ENCODE measurements at regions not wholly inside any gene's neighbourhood (a gene's known extent, or its start where the extent isn't known, plus 50 kb on each side); places are given as distances from the start of the nearest gene placed in this dataset.

DNA sequence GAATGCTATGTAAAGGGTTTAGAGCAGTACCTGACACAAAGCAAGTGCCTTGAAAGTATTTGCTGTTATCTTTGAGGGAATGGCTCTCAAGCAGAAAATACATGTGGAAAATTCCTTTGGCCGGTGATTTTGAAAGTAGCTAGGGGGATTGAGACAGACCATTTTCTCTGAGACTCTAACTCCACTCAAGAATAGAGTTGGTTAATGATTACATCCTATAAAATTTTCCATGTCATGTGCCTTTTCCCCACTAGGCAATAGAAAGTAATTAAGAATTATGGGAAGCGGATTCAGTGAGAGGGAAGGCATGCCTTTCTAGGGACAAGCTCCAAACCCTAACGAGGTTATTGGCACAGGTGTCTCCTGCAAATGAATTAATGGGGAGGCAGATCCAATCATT lies 276.0 kb downstream of the GPATCH2 start:
- TF ChIP-seq, protein P1, sequence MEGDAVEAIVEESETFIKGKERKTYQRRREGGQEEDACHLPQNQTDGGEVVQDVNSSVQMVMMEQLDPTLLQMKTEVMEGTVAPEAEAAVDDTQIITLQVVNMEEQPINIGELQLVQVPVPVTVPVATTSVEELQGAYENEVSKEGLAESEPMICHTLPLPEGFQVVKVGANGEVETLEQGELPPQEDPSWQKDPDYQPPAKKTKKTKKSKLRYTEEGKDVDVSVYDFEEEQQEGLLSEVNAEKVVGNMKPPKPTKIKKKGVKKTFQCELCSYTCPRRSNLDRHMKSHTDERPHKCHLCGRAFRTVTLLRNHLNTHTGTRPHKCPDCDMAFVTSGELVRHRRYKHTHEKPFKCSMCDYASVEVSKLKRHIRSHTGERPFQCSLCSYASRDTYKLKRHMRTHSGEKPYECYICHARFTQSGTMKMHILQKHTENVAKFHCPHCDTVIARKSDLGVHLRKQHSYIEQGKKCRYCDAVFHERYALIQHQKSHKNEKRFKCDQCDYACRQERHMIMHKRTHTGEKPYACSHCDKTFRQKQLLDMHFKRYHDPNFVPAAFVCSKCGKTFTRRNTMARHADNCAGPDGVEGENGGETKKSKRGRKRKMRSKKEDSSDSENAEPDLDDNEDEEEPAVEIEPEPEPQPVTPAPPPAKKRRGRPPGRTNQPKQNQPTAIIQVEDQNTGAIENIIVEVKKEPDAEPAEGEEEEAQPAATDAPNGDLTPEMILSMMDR (IDR thresholded peaks at IDR 0.05) = no peak
- no peak for TF ChIP-seq POLR2A (IDR thresholded peaks at IDR 0.05)
